Common myeloid progenitor, CD34-positive (primary cell): ENCODE measurements at regions not wholly inside any gene's neighbourhood (a gene's known extent, or its start where the extent isn't known, plus 50 kb on each side); places are given as distances from the start of the nearest gene placed in this dataset.

Experiments used
- CTCF ChIA-PET: fragments of 350-600 bp; sonication (Branson Sonifier 250); formaldehyde crosslinking; loops from one replicate; lab custom pipeline; 2021; ENCODE audit warnings: antibody characterized with exemption; lab: Charles Lee
- POLR2A ChIA-PET: fragments of 350-600 bp; sonication (Branson Sonifier 250); formaldehyde crosslinking; loops from one replicate; lab custom pipeline; 2021; ENCODE audit warnings: antibody characterized with exemption; lab: Charles Lee
- DNase-seq, 3 donors: peaks; one replicate each; pipeline versions ENCODE4 v3.0.0 to v3.0.0-alpha.2; 2013
- H3K27ac ChIP-seq, 2 experiments: 1 replicate in 1 of 2; 2 replicates in 1 of 2; pipeline ENCODE4 v1.7.0; 2013; ENCODE audit warnings: inconsistent platforms in 2 of 2, low read length in 2 of 2, mild to moderate bottlenecking in 2 of 2, low read depth in 1 of 2, moderate library complexity in 1 of 2; ENCODE audit not compliant: severe bottlenecking in 2 of 2, insufficient read depth in 1 of 2, poor library complexity in 1 of 2
- H3K27me3 ChIP-seq, 5 experiments: replicated peaks in 2 of 5; 1 replicate in 3 of 5; 2 replicates in 2 of 5; pipeline versions ENCODE4 v1.6.1 to v1.7.0; 2013; ENCODE audit warnings: low read length in 4 of 5, mild to moderate bottlenecking in 2 of 5, moderate library complexity in 2 of 5, inconsistent platforms in 1 of 5; ENCODE audit not compliant: insufficient read depth in 5 of 5, control insufficient read depth in 4 of 5
- H3K36me3 ChIP-seq, 4 experiments: 1 replicate in 2 of 4; 2 replicates in 2 of 4; pipeline versions ENCODE4 v1.6.1 to v1.7.0; 2013; ENCODE audit warnings: low read length in 3 of 4, control low read depth in 1 of 4, mild to moderate bottlenecking in 1 of 4; ENCODE audit not compliant: control insufficient read depth in 4 of 4, insufficient read depth in 4 of 4
- H3K4me1 ChIP-seq, 4 experiments: 1 replicate in 3 of 4; 2 replicates in 1 of 4; pipeline versions ENCODE4 v1.6.1 to v1.7.1; 2013; ENCODE audit warnings: low read length in 3 of 4, mild to moderate bottlenecking in 3 of 4, control low read depth in 1 of 4, inconsistent platforms in 1 of 4, moderate library complexity in 1 of 4; ENCODE audit not compliant: control insufficient read depth in 4 of 4, insufficient read depth in 4 of 4; ENCODE audit errors: control extremely low read depth in 1 of 4
- H3K4me3 ChIP-seq, 7 experiments: 1 replicate in 4 of 7; 2 replicates in 3 of 7; pipeline versions ENCODE4 v1.5.1 to v1.7.0; 2013; ENCODE audit warnings: mild to moderate bottlenecking in 7 of 7, low read length in 6 of 7, moderate library complexity in 6 of 7, inconsistent platforms in 2 of 7, low read depth in 2 of 7, control low read depth in 1 of 7; ENCODE audit not compliant: insufficient read depth in 4 of 7, control insufficient read depth in 1 of 7; ENCODE audit errors: extremely low read depth in 1 of 7
- H3K9me3 ChIP-seq, 5 experiments: 1 replicate in 4 of 5; 2 replicates in 1 of 5; pipeline versions ENCODE4 v1.6.1 to v1.7.1; 2013; ENCODE audit warnings: low read length in 4 of 5, mild to moderate bottlenecking in 2 of 5, inconsistent platforms in 1 of 5, low read depth in 1 of 5, moderate library complexity in 1 of 5; ENCODE audit not compliant: control insufficient read depth in 4 of 5, insufficient read depth in 2 of 5; ENCODE audit errors: control extremely low read depth in 1 of 5
- WGBS: methylation state at CpG from one replicate; pipeline ENCODE4 v1.1.5; 2013; ENCODE audit not compliant: insufficient coverage; 5-methylcytosine and 5-hydroxymethylcytosine counted together

GRCh38 chr14:49363821-49364751, 222.1 kb downstream of the RPS29 start:
- Histone ChIP-seq H3K4me1 (peaks cover 0 to 4% (median 0%) of the 10 kb centered on the region in 4 experiments), H3K27ac (no peak overlapping the region), H3K9me3 (no peaks in the 10 kb centered on the region), H3K27me3 (peaks cover 0 to 6% (median 2%) of the 10 kb centered on the region in 5 experiments), H3K4me3 (no peak overlapping the region), H3K36me3 (no peaks in the 10 kb centered on the region)
- peak; percentile 4 to 32 (median 19) for DNase-seq
- 22% methylated on average over 1 of the region's 5 CpGs for WGBS
- ChIA-PET CTCF (no interaction called here), POLR2A (no interaction called here)

- CTCF ChIA-PET: no interaction called here
- Histone ChIP-seq H3K27me3 (peaks cover 0 to 6% (median 2%) of the 10 kb centered on the region in 5 experiments), H3K27ac (no peak overlapping the region), H3K4me3 (no peak overlapping the region), H3K36me3 (no peaks in the 10 kb centered on the region), H3K9me3 (no peaks in the 10 kb centered on the region), H3K4me1 (peaks cover 0 to 4% (median 0%) of the 10 kb centered on the region in 4 experiments)
- WGBS: no CpG with 5 or more reads among the region's 1 CpG
- no peak for DNase-seq
- POLR2A ChIA-PET: no interaction called here
Measured at GRCh38 chr14:49362916-49363315, 223.3 kb downstream of the RPS29 start.

- Histone ChIP-seq H3K9me3 (no peaks in the 10 kb centered on the region), H3K4me3 (no peak overlapping the region), H3K36me3 (no peaks in the 10 kb centered on the region), H3K4me1 (peaks cover 0 to 2% (median 0%) of the 10 kb centered on the region in 4 experiments), H3K27ac (no peak overlapping the region), H3K27me3 (peaks cover 0 to 3% (median 0%) of the 10 kb centered on the region in 5 experiments)
- 100% methylated on average over 1 of the region's 3 CpGs for WGBS
- DNase-seq: no peak
- ChIA-PET POLR2A (no interaction called here), CTCF (no interaction called here)
Measured at GRCh38 chr14:49339130-49339529, 247.1 kb downstream of the RPS29 start.

GRCh38 chr14:49319810-49320209, 266.4 kb downstream of the RPS29 start:
- Histone ChIP-seq H3K27ac (no peak overlapping the region), H3K4me1 (no peaks in the 10 kb centered on the region), H3K36me3 (no peaks in the 10 kb centered on the region), H3K9me3 (no peaks in the 10 kb centered on the region), H3K27me3 (peaks cover 0 to 2% (median 0%) of the 10 kb centered on the region in 5 experiments), H3K4me3 (no peak overlapping the region)
- DNase-seq: no peak
- WGBS: 90% methylated on average over 3 of the region's 3 CpGs
- ChIA-PET POLR2A (no interaction called here), CTCF (no interaction called here)

- no peak for DNase-seq
- Histone ChIP-seq H3K27ac (no peak overlapping the region), H3K36me3 (no peaks in the 10 kb centered on the region), H3K27me3 (peaks cover 0 to 2% (median 0%) of the 10 kb centered on the region in 5 experiments), H3K4me1 (no peaks in the 10 kb centered on the region), H3K9me3 (no peaks in the 10 kb centered on the region), H3K4me3 (no peak overlapping the region)
- POLR2A ChIA-PET: interaction anchor here (0.6 kb wide), 2 partner anchors 62 to 178 kb away, joined by 3 to 6 read pairs; no protein-coding TSS in a partner anchor
- CTCF ChIA-PET: interaction anchor here (1.3 kb wide), 1 partner anchor 9 kb away, joined by 4 read pairs; no protein-coding TSS in a partner anchor
- 96% methylated on average over 2 of the region's 4 CpGs for WGBS
Measured at GRCh38 chr14:49315570-49315969, 270.6 kb downstream of the RPS29 start.

- no peak overlapping the region for H3K4me3 ChIP-seq
- H3K9me3 ChIP-seq: no peaks in the 10 kb centered on the region
- no peak for DNase-seq
- H3K27ac ChIP-seq: no peak overlapping the region
- CTCF ChIA-PET: no interaction called here
- peaks cover 0 to 2% (median 0%) of the 10 kb centered on the region in 5 experiments for H3K27me3 ChIP-seq
- H3K4me1 ChIP-seq: no peaks in the 10 kb centered on the region
- POLR2A ChIA-PET: no interaction called here
- no peaks in the 10 kb centered on the region for H3K36me3 ChIP-seq
- WGBS: 100% methylated on average over 1 of the region's 3 CpGs
Measured at GRCh38 chr14:49314737-49315136, 271.4 kb downstream of the RPS29 start.

GRCh38 chr14:49313108-49313507, 273.1 kb downstream of the RPS29 start:
- Histone ChIP-seq H3K27me3 (peaks cover 0 to 2% (median 0%) of the 10 kb centered on the region in 5 experiments), H3K4me3 (no peak overlapping the region), H3K9me3 (no peaks in the 10 kb centered on the region), H3K36me3 (no peaks in the 10 kb centered on the region), H3K4me1 (no peaks in the 10 kb centered on the region), H3K27ac (no peak overlapping the region)
- POLR2A ChIA-PET: no interaction called here
- CTCF ChIA-PET: no interaction called here
- DNase-seq: no peak
